IMR-90 (cell line): ENCODE measurements at regions not wholly inside any gene's neighbourhood (a gene's known extent, or its start where the extent isn't known, plus 50 kb on each side); places are given as distances from the start of the nearest gene placed in this dataset.

Experiments
- ATAC-seq: fragments of 200-7000 bp; cut with Tn5 transposase; 2 replicates; pipeline ENCODE4 v1.9.1; 2020; ENCODE audit warnings: low read depth, mild to moderate bottlenecking, moderate library complexity
- BruUV-seq: library from RNA; stranded (reverse); fragments of 400-500 nt; replicated peaks from 2 replicates; lab custom pipeline; 2021; lab: Mats Ljungman, UMichigan
- CTCF ChIA-PET: fragments of 300-600 bp; formaldehyde crosslinking; extraction: SDS; loops from one replicate; lab custom pipeline; 2021; ENCODE audit warnings: antibody characterized with exemption; lab: Yijun Ruan, JAX
- POLR2A ChIA-PET: fragments of 300-600 bp; sonication (Branson Sonifier 250); formaldehyde crosslinking; loops from one replicate; lab custom pipeline; 2022; ENCODE audit warnings: antibody characterized with exemption; ENCODE audit not compliant: unreplicated experiment; lab: Charles Lee
- DNase-seq: peaks from one replicate; pipeline ENCODE4 v3.0.0; 2013
- H2AFZ ChIP-seq: replicated peaks from 2 replicates; pipeline ENCODE3; 2013; ENCODE audit warnings: low read length, mild to moderate bottlenecking; ENCODE audit not compliant: poor library complexity
- H2AK5ac ChIP-seq: 2 replicates; pipeline ENCODE4 v1.6.1; 2013; ENCODE audit warnings: low read depth, low read length, inconsistent platforms
- H2AK9ac ChIP-seq: replicated peaks from 2 replicates; pipeline ENCODE3; 2013; ENCODE audit warnings: mild to moderate bottlenecking, low read depth, low read length, moderate library complexity; ENCODE audit not compliant: poor library complexity
- H2BK120ac ChIP-seq: 2 replicates; pipeline ENCODE4 v1.6.1; 2013; ENCODE audit warnings: low read depth, low read length, inconsistent platforms
- H2BK15ac ChIP-seq: 3 replicates; pipeline ENCODE4 v1.6.1; 2013; ENCODE audit warnings: low read depth, low read length, inconsistent platforms
- H2BK20ac ChIP-seq: 2 replicates; pipeline ENCODE4 v1.6.1; 2013; ENCODE audit warnings: low read depth, mild to moderate bottlenecking, inconsistent platforms, low read length, moderate library complexity
- H2BK5ac ChIP-seq: 2 replicates; pipeline ENCODE4 v1.6.1; 2013; ENCODE audit warnings: mild to moderate bottlenecking, low read depth, low read length, inconsistent platforms; ENCODE audit not compliant: poor library complexity, severe bottlenecking
- H3K14ac ChIP-seq: replicated peaks from 2 replicates; pipeline ENCODE4 v1.6.1; 2013; ENCODE audit warnings: low read depth, low read length, inconsistent platforms
- H3K18ac ChIP-seq: 2 replicates; pipeline ENCODE4 v1.6.1; 2013; ENCODE audit warnings: low read depth, low read length, control low read depth
- H3K23ac ChIP-seq: 2 replicates; pipeline ENCODE4 v1.6.1; 2013; ENCODE audit warnings: low read depth, low read length, inconsistent platforms
- H3K27ac ChIP-seq: 2 replicates; pipeline ENCODE4 v1.5.1; 2013; ENCODE audit warnings: mild to moderate bottlenecking, control low read depth, low read length; ENCODE audit not compliant: insufficient read depth
- H3K27me3 ChIP-seq: 2 replicates; pipeline ENCODE4 v1.6.1; 2013; ENCODE audit warnings: low read length; ENCODE audit not compliant: control insufficient read depth, insufficient read depth
- H3K36me3 ChIP-seq: 2 replicates; pipeline ENCODE4 v1.6.1; 2013; ENCODE audit warnings: low read length, mixed read lengths; ENCODE audit not compliant: control insufficient read depth, insufficient read depth
- H3K4ac ChIP-seq: 2 replicates; pipeline ENCODE4 v1.6.1; 2013; ENCODE audit warnings: low read depth, low read length, inconsistent platforms
- H3K4me1 ChIP-seq: 2 replicates; pipeline ENCODE4 v1.6.1; 2013; ENCODE audit warnings: low read length, mixed read lengths; ENCODE audit not compliant: control insufficient read depth, insufficient read depth
- H3K4me2 ChIP-seq: 2 replicates; pipeline ENCODE4 v1.6.1; 2013; ENCODE audit warnings: low read depth, mild to moderate bottlenecking, control low read depth, low read length, moderate library complexity
- H3K4me3 ChIP-seq: 2 replicates; pipeline ENCODE4 v1.5.1; 2013; ENCODE audit warnings: low read depth, mild to moderate bottlenecking, control low read depth, low read length, moderate library complexity; ENCODE audit not compliant: insufficient read depth
- H3K56ac ChIP-seq: 2 replicates; pipeline ENCODE4 v1.6.1; 2013; ENCODE audit warnings: low read length, inconsistent platforms; ENCODE audit not compliant: insufficient read depth; ENCODE audit errors: extremely low read depth
- H3K79me1 ChIP-seq, 2 experiments: 2 replicates each; pipeline ENCODE4 v1.6.1; 2013; ENCODE audit warnings: low read length in 2 of 2, inconsistent platforms in 1 of 2, low read depth in 1 of 2
- H3K9ac ChIP-seq: 2 replicates; pipeline ENCODE4 v1.6.1; 2013; ENCODE audit warnings: low read depth, low read length, control low read depth
- H3K9me1 ChIP-seq: 2 replicates; pipeline ENCODE4 v1.6.1; 2013; ENCODE audit warnings: low read length, inconsistent platforms; ENCODE audit not compliant: insufficient read depth
- H3K9me3 ChIP-seq: 2 replicates; pipeline ENCODE4 v1.6.1; 2013; ENCODE audit warnings: low read length; ENCODE audit not compliant: control insufficient read depth, insufficient read depth
- H4K20me1 ChIP-seq: 2 replicates; pipeline ENCODE4 v1.6.1; 2013; ENCODE audit warnings: low read length, inconsistent platforms; ENCODE audit not compliant: insufficient read depth
- H4K5ac ChIP-seq: 2 replicates; pipeline ENCODE4 v1.6.1; 2013; ENCODE audit warnings: mild to moderate bottlenecking, low read depth, low read length, control low read depth
- H4K8ac ChIP-seq, 2 experiments: 2 replicates each; pipeline ENCODE4 v1.6.1; 2013; ENCODE audit warnings: low read depth in 2 of 2, low read length in 2 of 2, control low read depth in 1 of 2, inconsistent platforms in 1 of 2
- H4K91ac ChIP-seq: 2 replicates; pipeline ENCODE4 v1.6.1; 2013; ENCODE audit warnings: low read depth, low read length, inconsistent platforms; ENCODE audit not compliant: insufficient read depth
- BHLHE40 ChIP-seq: fragments of 150-350 bp; IDR thresholded peaks from 2 replicates; pipeline ENCODE4 v1.6.1; 2016; ENCODE audit warnings: mild to moderate bottlenecking, low read depth, low read length
- MAFK ChIP-seq: IDR thresholded peaks from 2 replicates; pipeline ENCODE4 v1.6.1; 2012; ENCODE audit warnings: low read depth, low read length, improper control_type of control experiment
- MAZ ChIP-seq: IDR thresholded peaks from 2 replicates; pipeline ENCODE4 v1.6.1; 2012; ENCODE audit warnings: low read depth, mild to moderate bottlenecking, low read length, improper control_type of control experiment, moderate library complexity, borderline replicate concordance
- MXI1 ChIP-seq: IDR thresholded peaks from 2 replicates; pipeline ENCODE4 v1.6.1; 2012; ENCODE audit warnings: low read depth, mild to moderate bottlenecking, low read length, moderate library complexity, borderline replicate concordance
- NFE2L2 ChIP-seq: fragments of 150-350 bp; IDR thresholded peaks from 2 replicates; pipeline ENCODE4 v1.6.1; 2016; ENCODE audit warnings: low read depth, mild to moderate bottlenecking, low read length
- POLR2A ChIP-seq: IDR thresholded peaks from 2 replicates; pipeline ENCODE4 v1.6.1; 2012; ENCODE audit warnings: mild to moderate bottlenecking, low read depth, low read length
- RAD21 ChIP-seq: IDR thresholded peaks from 2 replicates; pipeline ENCODE4 v1.6.1; 2012; ENCODE audit warnings: low read length, improper control_type of control experiment
- RCOR1 ChIP-seq: IDR thresholded peaks from 2 replicates; pipeline ENCODE4 v1.6.1; 2012; ENCODE audit warnings: mild to moderate bottlenecking, low read length, improper control_type of control experiment; ENCODE audit not compliant: insufficient replicate concordance
- RFX5 ChIP-seq: IDR thresholded peaks from 2 replicates; pipeline ENCODE4 v1.8.0; 2012; ENCODE audit warnings: low read depth, mild to moderate bottlenecking, low read length, moderate library complexity
- SMC3 ChIP-seq: fragments of 150-350 bp; IDR thresholded peaks from 2 replicates; pipeline ENCODE4 v1.6.1; 2016; ENCODE audit warnings: low read depth, mild to moderate bottlenecking, antibody characterized with exemption, low read length, moderate library complexity
- WGBS, 2 experiments: methylation state at CpG; one replicate each; pipeline versions ENCODE4 v1.1.5 to v1.1.7; 2013; ENCODE audit warnings: missing lambda C conversion rate in 2 of 2; ENCODE audit not compliant: insufficient read length in 1 of 2; ENCODE audit errors: extremely low coverage in 2 of 2; 5-methylcytosine and 5-hydroxymethylcytosine counted together
- dilution Hi-C: fragments of 300-500 bp; cut with HindIII; formaldehyde crosslinking; loops from one replicate; pipeline ENCODE4 v1.14.3; 2018; ENCODE audit warnings: low sequenced_read_pairs; ENCODE audit not compliant: unreplicated experiment
- in situ Hi-C: fragments of 300-500 bp; cut with MboI; formaldehyde crosslinking; loops from 3 replicates; pipeline ENCODE4 v1.14.3; 2019; ENCODE audit warnings: low sequenced_read_pairs, inconsistent platforms, mixed read lengths
- intact Hi-C: fragments of 100-400 bp; cut with micrococcal nuclease; formaldehyde crosslinking; loops from 2 replicates; pipeline ENCODE4 v1.10.0; 2022
- TF ChIP-seq, protein P1 (sequence below): fragments of 150-350 bp; IDR thresholded peaks from 2 replicates; pipeline ENCODE4 v1.6.1; 2016; ENCODE audit warnings: low read depth, mild to moderate bottlenecking, low read length, moderate library complexity, borderline replicate concordance
- TF ChIP-seq, protein P2 (sequence below): conservative IDR thresholded peaks from 2 replicates; pipeline ENCODE4 v1.5.1; 2012; ENCODE audit warnings: mild to moderate bottlenecking, low read depth, low read length, improper control_type of control experiment
- TF ChIP-seq, protein P3 (sequence below): fragments of 150-350 bp; IDR thresholded peaks from 2 replicates; pipeline ENCODE4 v1.6.1; 2017; ENCODE audit warnings: mild to moderate bottlenecking, antibody characterized with exemption, low read length, low read depth

DNA sequence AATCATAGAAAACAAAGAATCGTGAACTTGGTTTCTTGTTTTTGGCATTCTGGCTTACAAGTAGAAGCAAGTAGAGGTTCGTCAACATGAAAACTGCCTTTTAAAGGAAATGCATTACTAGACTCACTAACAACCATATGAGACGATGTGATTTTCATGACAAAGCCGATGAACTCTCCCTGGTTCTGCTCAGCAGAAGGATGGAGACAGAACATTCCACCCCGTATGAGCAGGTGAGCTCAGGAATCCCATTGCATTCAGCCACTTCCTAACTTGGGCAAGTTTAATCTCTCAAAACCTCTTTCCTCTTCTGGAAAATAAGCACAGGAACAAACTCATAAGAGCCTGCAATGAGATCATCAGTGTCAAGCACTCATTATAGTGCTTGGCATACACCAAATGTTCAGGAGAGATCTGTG, 57.4 kb upstream of the SVIL start:
- ATAC-seq: peak; percentile 8; the same call in 1 of the 2 replicates
- Histone ChIP-seq H2AK9ac (no peak overlapping the region), H3K4me1 (peaks cover 12% of the 10 kb centered on the region), H2BK20ac (no peak overlapping the region), H3K9me3 (no peaks in the 10 kb centered on the region), H2AFZ (no peak overlapping the region), H3K9me1 (peaks cover 13% of the 10 kb centered on the region; the same call in 1 of the 2 replicates), H3K4ac (no peak overlapping the region), H3K23ac (peak overlapping the region; percentile 13; the same call in 1 of the 2 replicates), H3K9ac (no peak overlapping the region), H4K91ac (no peak overlapping the region), H3K4me3 (no peak overlapping the region), H3K14ac (no peak overlapping the region), H4K8ac (peak overlapping the region in 1 of 2 experiments; percentile 4; a peak in 1 of 4 replicates), H2AK5ac (peak overlapping the region; percentile 74), H3K27ac (no peak overlapping the region), H2BK120ac (no peak overlapping the region), H2BK5ac (no peak overlapping the region), H3K36me3 (no peaks in the 10 kb centered on the region; the same call in 1 of the 2 replicates), H3K18ac (no peak overlapping the region), H3K79me1 (peaks cover 29 to 54% of the 10 kb centered on the region in 2 experiments), H3K4me2 (no peak overlapping the region), H4K20me1 (peaks cover 49% of the 10 kb centered on the region), H4K5ac (no peak overlapping the region), H3K56ac (no peak overlapping the region), H3K27me3 (no peaks in the 10 kb centered on the region), H2BK15ac (no peak overlapping the region)
- peak; percentile 35 for DNase-seq
- dilution Hi-C loops: no loop called here
- BruUV-seq: no TSS peak
- intact Hi-C loops: no loop called here
- TF ChIP-seq NFE2L2 (no peak), RCOR1 (no peak), MXI1 (no peak), SMC3 (no peak), RFX5 (no peak), MAZ (no peak), RAD21 (no peak), MAFK (no peak), BHLHE40 (no peak), POLR2A (no peak)
- TF ChIP-seq, protein P1, sequence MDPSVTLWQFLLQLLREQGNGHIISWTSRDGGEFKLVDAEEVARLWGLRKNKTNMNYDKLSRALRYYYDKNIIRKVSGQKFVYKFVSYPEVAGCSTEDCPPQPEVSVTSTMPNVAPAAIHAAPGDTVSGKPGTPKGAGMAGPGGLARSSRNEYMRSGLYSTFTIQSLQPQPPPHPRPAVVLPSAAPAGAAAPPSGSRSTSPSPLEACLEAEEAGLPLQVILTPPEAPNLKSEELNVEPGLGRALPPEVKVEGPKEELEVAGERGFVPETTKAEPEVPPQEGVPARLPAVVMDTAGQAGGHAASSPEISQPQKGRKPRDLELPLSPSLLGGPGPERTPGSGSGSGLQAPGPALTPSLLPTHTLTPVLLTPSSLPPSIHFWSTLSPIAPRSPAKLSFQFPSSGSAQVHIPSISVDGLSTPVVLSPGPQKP: no peak
- TF ChIP-seq, protein P2, sequence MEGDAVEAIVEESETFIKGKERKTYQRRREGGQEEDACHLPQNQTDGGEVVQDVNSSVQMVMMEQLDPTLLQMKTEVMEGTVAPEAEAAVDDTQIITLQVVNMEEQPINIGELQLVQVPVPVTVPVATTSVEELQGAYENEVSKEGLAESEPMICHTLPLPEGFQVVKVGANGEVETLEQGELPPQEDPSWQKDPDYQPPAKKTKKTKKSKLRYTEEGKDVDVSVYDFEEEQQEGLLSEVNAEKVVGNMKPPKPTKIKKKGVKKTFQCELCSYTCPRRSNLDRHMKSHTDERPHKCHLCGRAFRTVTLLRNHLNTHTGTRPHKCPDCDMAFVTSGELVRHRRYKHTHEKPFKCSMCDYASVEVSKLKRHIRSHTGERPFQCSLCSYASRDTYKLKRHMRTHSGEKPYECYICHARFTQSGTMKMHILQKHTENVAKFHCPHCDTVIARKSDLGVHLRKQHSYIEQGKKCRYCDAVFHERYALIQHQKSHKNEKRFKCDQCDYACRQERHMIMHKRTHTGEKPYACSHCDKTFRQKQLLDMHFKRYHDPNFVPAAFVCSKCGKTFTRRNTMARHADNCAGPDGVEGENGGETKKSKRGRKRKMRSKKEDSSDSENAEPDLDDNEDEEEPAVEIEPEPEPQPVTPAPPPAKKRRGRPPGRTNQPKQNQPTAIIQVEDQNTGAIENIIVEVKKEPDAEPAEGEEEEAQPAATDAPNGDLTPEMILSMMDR: no peak
- TF ChIP-seq, protein P3, sequence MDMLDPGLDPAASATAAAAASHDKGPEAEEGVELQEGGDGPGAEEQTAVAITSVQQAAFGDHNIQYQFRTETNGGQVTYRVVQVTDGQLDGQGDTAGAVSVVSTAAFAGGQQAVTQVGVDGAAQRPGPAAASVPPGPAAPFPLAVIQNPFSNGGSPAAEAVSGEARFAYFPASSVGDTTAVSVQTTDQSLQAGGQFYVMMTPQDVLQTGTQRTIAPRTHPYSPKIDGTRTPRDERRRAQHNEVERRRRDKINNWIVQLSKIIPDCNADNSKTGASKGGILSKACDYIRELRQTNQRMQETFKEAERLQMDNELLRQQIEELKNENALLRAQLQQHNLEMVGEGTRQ: no peak
- in situ Hi-C loops: no loop called here
- CTCF ChIA-PET: no interaction called here
- WGBS, 2 experiments: 94% methylated on average over 2 of the region's 5 CpGs; no CpG with 5 or more reads in 1 of the 2 experiments
- POLR2A ChIA-PET: no interaction called here
